ENCODE measurements at regions not wholly inside any gene's neighbourhood (a gene's known extent, or its start where the extent isn't known, plus 50 kb on each side); places are given as distances from the start of the nearest gene placed in this dataset.

- Histone ChIP-seq H3K9me3 (replicated peaks; ENCODE audit: insufficient read depth, low read length) (no peaks in the 10 kb centered on the region), H4K20me1 (ENCODE audit: insufficient read depth, low read length) (no peaks in the 10 kb centered on the region), H3K4me2 (ENCODE audit: low read depth, low read length) (no peak overlapping the region), H3K4me3 (ENCODE audit: low read length) (no peak overlapping the region), H3K9ac (ENCODE audit: low read length) (no peak overlapping the region), H3K27ac (ENCODE audit: low read length) (no peak overlapping the region), H3K36me3 (replicated peaks; ENCODE audit: insufficient read depth, low read length) (no peaks in the 10 kb centered on the region), H3K79me2 (ENCODE audit: low read length) (no peaks in the 10 kb centered on the region), H3K4me1 (ENCODE audit: low read length) (no peaks in the 10 kb centered on the region), H3K27me3 (replicated peaks; ENCODE audit: insufficient read depth, low read length) (no peaks in the 10 kb centered on the region), H3K9me2 (replicated peaks; ENCODE audit: insufficient read depth, low read length) (no peaks in the 10 kb centered on the region), H3F3A (ENCODE audit: insufficient read depth, low read length) (no peaks in the 10 kb centered on the region), H2AFZ (ENCODE audit: low read length) (no peak overlapping the region)
- no peak for TF ChIP-seq CTCF (IDR thresholded peaks at IDR 0.05; ENCODE audit: low read length)
- no peak for TF ChIP-seq EZH2 (optimal IDR thresholded peaks at IDR 0.05; ENCODE audit: low read depth, low read length)
- TF ChIP-seq EZH2phosphoT487 (IDR thresholded peaks at IDR 0.05; ENCODE audit: low read length): no peak
- DNase-seq: no peak
Measured at GRCh38 chr10:113450906-113451305, 101.9 kb upstream of the HABP2 start.

- Histone ChIP-seq H3K4me1 (ENCODE audit: low read length) (no peaks in the 10 kb centered on the region), H3K9me2 (replicated peaks; ENCODE audit: insufficient read depth, low read length) (no peaks in the 10 kb centered on the region), H3K9ac (ENCODE audit: low read length) (no peak overlapping the region), H2AFZ (ENCODE audit: low read length) (no peak overlapping the region), H3K36me3 (replicated peaks; ENCODE audit: insufficient read depth, low read length) (no peaks in the 10 kb centered on the region), H3K79me2 (ENCODE audit: low read length) (no peaks in the 10 kb centered on the region), H3K9me3 (replicated peaks; ENCODE audit: insufficient read depth, low read length) (no peaks in the 10 kb centered on the region), H3K4me2 (ENCODE audit: low read depth, low read length) (no peak overlapping the region), H3K27me3 (replicated peaks; ENCODE audit: insufficient read depth, low read length) (no peaks in the 10 kb centered on the region), H4K20me1 (ENCODE audit: insufficient read depth, low read length) (no peaks in the 10 kb centered on the region), H3K4me3 (ENCODE audit: low read length) (no peak overlapping the region), H3F3A (ENCODE audit: insufficient read depth, low read length) (no peaks in the 10 kb centered on the region), H3K27ac (ENCODE audit: low read length) (no peak overlapping the region)
- TF ChIP-seq EZH2 (optimal IDR thresholded peaks at IDR 0.05; ENCODE audit: low read depth, low read length) (no peak), EZH2phosphoT487 (IDR thresholded peaks at IDR 0.05; ENCODE audit: low read length) (no peak), CTCF (IDR thresholded peaks at IDR 0.05; ENCODE audit: low read length) (no peak)
- DNase-seq: no peak
Measured at GRCh38 chr10:113452146-113452845, 100.6 kb upstream of the HABP2 start.

GRCh38 chr10:113453351-113453750, 99.5 kb upstream of the HABP2 start:
- TF ChIP-seq EZH2phosphoT487 (IDR thresholded peaks at IDR 0.05; ENCODE audit: low read length) (no peak), CTCF (IDR thresholded peaks at IDR 0.05; ENCODE audit: low read length) (no peak), EZH2 (optimal IDR thresholded peaks at IDR 0.05; ENCODE audit: low read depth, low read length) (no peak)
- Histone ChIP-seq H3K9ac (ENCODE audit: low read length) (no peak overlapping the region), H3K79me2 (ENCODE audit: low read length) (no peaks in the 10 kb centered on the region), H3K27ac (ENCODE audit: low read length) (no peak overlapping the region), H3K9me3 (replicated peaks; ENCODE audit: insufficient read depth, low read length) (no peaks in the 10 kb centered on the region), H3K9me2 (replicated peaks; ENCODE audit: insufficient read depth, low read length) (no peaks in the 10 kb centered on the region), H3K4me3 (ENCODE audit: low read length) (no peak overlapping the region), H3K4me1 (ENCODE audit: low read length) (no peaks in the 10 kb centered on the region), H3K4me2 (ENCODE audit: low read depth, low read length) (no peak overlapping the region), H3K27me3 (replicated peaks; ENCODE audit: insufficient read depth, low read length) (no peaks in the 10 kb centered on the region), H4K20me1 (ENCODE audit: insufficient read depth, low read length) (no peaks in the 10 kb centered on the region), H3F3A (ENCODE audit: insufficient read depth, low read length) (no peaks in the 10 kb centered on the region), H2AFZ (ENCODE audit: low read length) (no peak overlapping the region), H3K36me3 (replicated peaks; ENCODE audit: insufficient read depth, low read length) (no peaks in the 10 kb centered on the region)
- DNase-seq: no peak

Measured in MM.1S (cell line).